ENCODE measurements at regions not wholly inside any gene's neighbourhood (a gene's known extent, or its start where the extent isn't known, plus 50 kb on each side); places are given as distances from the start of the nearest gene placed in this dataset.

- H3K9me3 Mint-ChIP-seq, result peaks cover 19% of the 10 kb centered on the region
- intact Hi-C loops (cut with micrococcal nuclease), result no loop called here
- H3K36me3 Mint-ChIP-seq (ENCODE audit: low read depth), result no peaks in the 10 kb centered on the region
- no peak overlapping the region for H3K4me3 Mint-ChIP-seq
- no peaks in the 10 kb centered on the region for H3K27me3 Mint-ChIP-seq
- H3K27ac Mint-ChIP-seq, result no peak overlapping the region
- no peaks in the 10 kb centered on the region for H3K4me1 Mint-ChIP-seq (ENCODE audit: low read depth)
Measured at GRCh38 chr6:71466362-71466761, 177.8 kb downstream of the OGFRL1 start.

GRCh38 chr6:71468038-71468437 lies 179.4 kb downstream of the OGFRL1 start:
- no peak overlapping the region for H3K27ac Mint-ChIP-seq
- no peak overlapping the region for H3K4me3 Mint-ChIP-seq
- intact Hi-C loops (cut with micrococcal nuclease), result no loop called here
- H3K36me3 Mint-ChIP-seq (ENCODE audit: low read depth), result no peaks in the 10 kb centered on the region
- peaks cover 19% of the 10 kb centered on the region for H3K9me3 Mint-ChIP-seq
- H3K27me3 Mint-ChIP-seq, result no peaks in the 10 kb centered on the region
- H3K4me1 Mint-ChIP-seq (ENCODE audit: low read depth), result no peaks in the 10 kb centered on the region

DNA sequence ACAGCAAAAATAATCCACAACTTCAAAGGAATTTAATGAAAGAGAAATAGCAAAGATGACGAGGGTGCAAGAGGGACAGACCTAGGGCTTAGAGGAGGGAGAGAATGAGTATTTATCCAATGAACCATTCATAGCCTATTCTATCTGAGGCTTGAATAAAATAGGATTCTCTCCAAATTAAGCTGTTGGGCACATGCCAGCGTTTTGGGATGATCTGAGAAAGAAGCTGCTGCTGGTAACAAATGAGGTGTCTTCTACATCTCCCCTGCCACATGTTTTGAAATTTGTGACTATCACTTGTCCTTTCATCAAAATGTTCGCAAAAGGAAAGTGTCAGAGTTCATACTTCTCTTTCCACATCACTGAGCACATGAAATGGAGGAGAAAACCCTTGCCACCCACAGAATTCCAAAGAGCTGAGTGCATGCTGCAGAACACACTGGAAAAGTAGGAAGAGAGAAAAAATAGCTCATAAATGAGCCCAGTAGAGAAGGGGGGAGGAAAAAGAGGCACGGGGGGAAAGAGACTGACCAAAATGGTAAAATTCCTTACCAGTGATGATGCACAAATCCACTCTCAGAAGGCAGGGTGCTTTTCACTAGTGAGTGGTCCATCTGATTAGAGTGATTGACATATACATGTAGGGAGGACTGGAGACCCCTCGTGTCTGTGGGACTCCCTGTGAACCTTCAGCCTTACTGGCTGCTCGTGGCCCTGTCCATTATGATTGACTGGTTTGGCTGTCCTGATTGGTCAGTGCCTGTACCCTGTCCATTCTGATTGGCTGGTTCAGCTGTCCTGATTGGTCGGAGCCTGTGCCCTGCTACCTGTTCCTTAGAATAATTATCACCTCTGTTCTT lies 180.5 kb downstream of the OGFRL1 start:
- Mint-ChIP-seq H3K4me1 (ENCODE audit: low read depth) (no peaks in the 10 kb centered on the region), H3K36me3 (ENCODE audit: low read depth) (no peaks in the 10 kb centered on the region), H3K9me3 (peaks cover 19% of the 10 kb centered on the region), H3K27me3 (no peaks in the 10 kb centered on the region), H3K4me3 (no peak overlapping the region), H3K27ac (no peak overlapping the region)
- intact Hi-C loops (cut with micrococcal nuclease), result no loop called here

GRCh38 chr6:71471718-71472117 lies 183.1 kb downstream of the OGFRL1 start:
- intact Hi-C loops (cut with micrococcal nuclease), result no loop called here
- H3K4me1 Mint-ChIP-seq (ENCODE audit: low read depth), result no peaks in the 10 kb centered on the region
- H3K27ac Mint-ChIP-seq, result no peak overlapping the region
- no peaks in the 10 kb centered on the region for H3K9me3 Mint-ChIP-seq
- H3K4me3 Mint-ChIP-seq, result no peak overlapping the region
- no peaks in the 10 kb centered on the region for H3K36me3 Mint-ChIP-seq (ENCODE audit: low read depth)
- H3K27me3 Mint-ChIP-seq, result no peaks in the 10 kb centered on the region

- no peak overlapping the region for H3K4me3 Mint-ChIP-seq
- H3K27me3 Mint-ChIP-seq, result no peaks in the 10 kb centered on the region
- no peak overlapping the region for H3K27ac Mint-ChIP-seq
- no peaks in the 10 kb centered on the region for H3K36me3 Mint-ChIP-seq (ENCODE audit: low read depth)
- H3K4me1 Mint-ChIP-seq (ENCODE audit: low read depth), result no peaks in the 10 kb centered on the region
- H3K9me3 Mint-ChIP-seq, result no peaks in the 10 kb centered on the region
- intact Hi-C loops (cut with micrococcal nuclease), result no loop called here
Measured at GRCh38 chr6:71473926-71474325, 185.3 kb downstream of the OGFRL1 start.

DNA sequence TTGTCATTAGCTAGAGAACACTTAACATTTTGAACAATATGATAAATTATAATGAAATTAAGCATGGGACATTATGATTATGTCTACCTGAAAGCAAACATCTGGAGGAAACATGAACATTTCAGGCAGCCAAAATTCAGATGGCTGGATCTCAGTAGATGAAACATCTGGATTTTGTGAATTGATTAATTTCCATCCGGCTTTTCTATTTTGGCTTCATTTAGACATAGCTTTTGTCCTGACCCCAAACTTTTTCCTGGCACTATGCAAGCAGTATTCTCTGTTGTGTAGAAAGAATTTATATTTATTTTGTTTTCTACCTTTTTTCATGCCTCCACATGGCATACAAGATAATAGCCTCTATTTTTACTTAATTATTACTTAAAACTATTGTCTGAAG lies 186.3 kb downstream of the OGFRL1 start:
- no peaks in the 10 kb centered on the region for H3K36me3 Mint-ChIP-seq (ENCODE audit: low read depth)
- intact Hi-C loops (cut with micrococcal nuclease), result no loop called here

DNA sequence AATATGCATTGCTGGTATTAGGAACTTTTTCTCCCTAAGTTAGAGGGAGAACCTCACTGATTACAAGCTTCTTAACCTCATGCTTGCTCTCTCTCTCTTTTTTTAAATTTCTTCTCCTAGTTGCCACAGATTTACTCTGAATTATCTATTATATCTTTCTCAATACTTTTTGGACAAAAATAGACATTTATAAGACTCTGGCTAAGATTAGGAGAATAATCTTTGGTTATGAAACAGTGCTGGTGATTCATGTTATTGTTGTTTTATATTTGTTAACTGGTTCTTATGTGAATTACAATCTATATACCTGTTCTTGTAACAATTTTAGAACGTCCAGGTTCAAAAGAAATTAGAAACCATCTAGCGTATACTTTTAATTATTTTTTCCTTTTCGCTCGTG lies 187.8 kb downstream of the OGFRL1 start:
- Mint-ChIP-seq H3K27me3 (no peaks in the 10 kb centered on the region), H3K36me3 (ENCODE audit: low read depth) (no peaks in the 10 kb centered on the region), H3K4me3 (no peak overlapping the region), H3K9me3 (no peaks in the 10 kb centered on the region), H3K4me1 (ENCODE audit: low read depth) (no peaks in the 10 kb centered on the region), H3K27ac (no peak overlapping the region)
- intact Hi-C loops (cut with micrococcal nuclease), result no loop called here

More for the DNA sequence above, 186.3 kb downstream of the OGFRL1 start:
- H3K4me3 Mint-ChIP-seq, result no peak overlapping the region
- no peaks in the 10 kb centered on the region for H3K4me1 Mint-ChIP-seq (ENCODE audit: low read depth)
- no peak overlapping the region for H3K27ac Mint-ChIP-seq
- no peaks in the 10 kb centered on the region for H3K9me3 Mint-ChIP-seq
- no peaks in the 10 kb centered on the region for H3K27me3 Mint-ChIP-seq

DNA sequence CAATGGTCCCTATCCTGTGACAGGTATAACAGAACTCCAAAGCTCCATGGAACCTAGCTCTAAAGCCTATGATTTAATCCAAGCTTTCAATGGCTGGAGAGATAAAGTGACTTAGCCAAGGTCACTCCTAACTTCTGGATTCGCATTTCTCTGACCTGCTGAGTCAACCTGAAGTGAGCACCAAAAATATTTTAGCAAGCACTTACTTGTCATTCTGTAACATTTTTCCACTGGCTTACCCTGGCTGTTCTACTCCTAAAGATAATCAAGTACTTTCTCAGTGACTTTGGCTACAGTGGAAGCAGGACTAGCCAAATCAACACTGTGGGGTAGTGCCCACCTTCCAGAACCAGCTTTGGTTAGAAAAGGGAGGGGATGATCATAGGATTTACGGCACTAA lies 188.3 kb downstream of the OGFRL1 start:
- H3K4me1 Mint-ChIP-seq (ENCODE audit: low read depth), result no peaks in the 10 kb centered on the region
- no peaks in the 10 kb centered on the region for H3K36me3 Mint-ChIP-seq (ENCODE audit: low read depth)
- H3K4me3 Mint-ChIP-seq, result no peak overlapping the region
- H3K27ac Mint-ChIP-seq, result no peak overlapping the region
- intact Hi-C loops (cut with micrococcal nuclease), result no loop called here
- no peaks in the 10 kb centered on the region for H3K27me3 Mint-ChIP-seq
- no peaks in the 10 kb centered on the region for H3K9me3 Mint-ChIP-seq

- intact Hi-C loops (cut with micrococcal nuclease), result no loop called here
- H3K27me3 Mint-ChIP-seq, result no peaks in the 10 kb centered on the region
- no peak overlapping the region for H3K27ac Mint-ChIP-seq
Measured at GRCh38 chr6:71478834-71479541, 190.4 kb downstream of the OGFRL1 start.

DNA sequence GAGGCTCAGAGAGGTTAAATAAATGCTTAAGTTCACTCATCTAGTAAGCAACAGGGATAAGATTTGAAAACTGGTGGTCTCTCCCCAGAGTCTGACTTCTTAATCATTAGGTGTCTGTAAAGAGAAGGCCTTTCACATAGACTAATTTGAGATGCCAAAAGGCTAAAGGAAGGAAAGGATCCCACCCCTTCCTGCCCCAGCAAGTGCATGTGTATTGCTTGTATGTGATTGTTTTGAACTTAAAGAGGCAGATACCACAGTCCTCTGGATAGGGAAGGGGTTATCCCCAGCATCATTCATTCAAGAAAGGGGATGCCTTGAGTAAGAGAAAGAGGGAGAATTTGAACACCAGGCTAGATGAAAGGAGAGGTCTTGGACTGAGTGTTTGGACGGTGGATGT lies 192.0 kb downstream of the OGFRL1 start:
- Mint-ChIP-seq H3K4me1 (ENCODE audit: low read depth) (no peaks in the 10 kb centered on the region), H3K4me3 (no peak overlapping the region), H3K27me3 (no peaks in the 10 kb centered on the region), H3K9me3 (no peaks in the 10 kb centered on the region), H3K27ac (no peak overlapping the region), H3K36me3 (ENCODE audit: low read depth) (no peaks in the 10 kb centered on the region)
- intact Hi-C loops (cut with micrococcal nuclease), result no loop called here

More at GRCh38 chr6:71478834-71479541, 190.4 kb downstream of the OGFRL1 start:
- Mint-ChIP-seq H3K4me3 (no peak overlapping the region), H3K4me1 (ENCODE audit: low read depth) (no peaks in the 10 kb centered on the region), H3K9me3 (no peaks in the 10 kb centered on the region), H3K36me3 (ENCODE audit: low read depth) (no peaks in the 10 kb centered on the region)

DNA sequence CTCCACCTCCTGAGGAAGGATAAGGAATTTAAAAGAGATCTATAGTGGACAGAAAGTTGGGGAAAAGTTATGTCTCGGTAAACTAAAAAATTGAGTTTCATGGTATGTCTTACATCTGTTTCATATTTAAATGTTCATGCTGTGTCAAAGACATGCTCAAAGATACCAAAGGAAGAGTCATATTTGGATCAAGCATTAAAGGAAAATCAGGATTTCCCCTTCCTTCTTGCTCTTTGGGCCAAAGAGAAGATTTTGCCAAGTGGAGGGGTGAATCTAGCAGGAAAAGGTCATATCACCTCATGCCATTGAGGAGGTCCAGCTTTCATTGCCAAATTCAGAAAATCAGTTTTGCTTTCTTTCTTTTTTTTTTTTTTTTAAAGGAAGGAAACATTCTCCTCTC lies 192.4 kb downstream of the OGFRL1 start:
- H3K4me3 Mint-ChIP-seq, result no peak overlapping the region
- H3K27me3 Mint-ChIP-seq, result no peaks in the 10 kb centered on the region
- H3K36me3 Mint-ChIP-seq (ENCODE audit: low read depth), result no peaks in the 10 kb centered on the region
- H3K4me1 Mint-ChIP-seq (ENCODE audit: low read depth), result no peaks in the 10 kb centered on the region
- H3K27ac Mint-ChIP-seq, result no peak overlapping the region
- intact Hi-C loops (cut with micrococcal nuclease), result no loop called here
- no peaks in the 10 kb centered on the region for H3K9me3 Mint-ChIP-seq

DNA sequence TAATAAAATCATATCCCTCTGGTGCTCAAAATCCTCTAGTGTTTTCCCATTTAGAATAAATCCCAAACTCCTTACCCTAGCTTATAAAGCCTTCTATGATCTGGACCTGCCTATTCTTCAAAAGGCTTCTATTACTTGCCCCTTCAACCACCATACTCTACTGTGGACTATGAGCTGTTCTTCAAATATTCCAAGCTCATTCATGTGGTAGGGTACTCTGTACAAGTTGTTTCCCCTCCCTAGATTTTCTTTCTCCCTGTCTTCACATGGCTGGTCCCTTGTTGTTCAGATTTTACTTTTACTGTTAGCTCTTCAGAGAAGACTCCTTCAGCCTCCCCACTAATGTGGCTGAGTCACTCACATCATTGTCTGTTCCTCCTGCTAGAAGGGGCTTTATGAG lies 193.2 kb downstream of the OGFRL1 start:
- intact Hi-C loops (cut with micrococcal nuclease), result no loop called here

GRCh38 chr6:71482742-71483141 lies 194.1 kb downstream of the OGFRL1 start:
- H3K9me3 Mint-ChIP-seq, result no peaks in the 10 kb centered on the region
- intact Hi-C loops (cut with micrococcal nuclease), result no loop called here
- no peaks in the 10 kb centered on the region for H3K4me1 Mint-ChIP-seq (ENCODE audit: low read depth)
- H3K27ac Mint-ChIP-seq, result no peak overlapping the region
- no peaks in the 10 kb centered on the region for H3K36me3 Mint-ChIP-seq (ENCODE audit: low read depth)
- no peak overlapping the region for H3K4me3 Mint-ChIP-seq
- no peaks in the 10 kb centered on the region for H3K27me3 Mint-ChIP-seq

More for the DNA sequence above, 193.2 kb downstream of the OGFRL1 start:
- no peak overlapping the region for H3K4me3 Mint-ChIP-seq
- H3K9me3 Mint-ChIP-seq, result no peaks in the 10 kb centered on the region
- no peaks in the 10 kb centered on the region for H3K4me1 Mint-ChIP-seq (ENCODE audit: low read depth)
- H3K27me3 Mint-ChIP-seq, result no peaks in the 10 kb centered on the region
- H3K27ac Mint-ChIP-seq, result no peak overlapping the region
- no peaks in the 10 kb centered on the region for H3K36me3 Mint-ChIP-seq (ENCODE audit: low read depth)

DNA sequence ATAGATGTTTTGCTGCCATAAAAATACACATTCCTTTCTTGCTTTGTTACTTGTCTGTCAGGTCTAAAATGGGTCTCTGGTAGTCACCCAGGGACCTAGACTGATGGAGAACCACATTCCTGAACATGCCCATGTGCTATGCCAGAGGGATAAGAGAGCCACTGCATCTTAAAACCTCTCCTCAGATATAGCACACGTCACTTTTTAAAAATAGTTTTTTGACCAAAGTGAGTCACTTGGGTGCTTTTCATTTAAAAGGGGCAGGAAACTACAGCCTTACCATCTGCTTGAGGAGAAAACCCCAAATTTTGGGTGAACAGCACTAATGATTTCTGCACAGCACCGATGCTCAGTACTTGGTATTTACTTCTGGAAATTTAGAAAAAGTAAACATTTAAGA lies 197.8 kb downstream of the OGFRL1 start:
- Mint-ChIP-seq H3K4me1 (ENCODE audit: low read depth) (no peaks in the 10 kb centered on the region), H3K4me3 (no peak overlapping the region), H3K27ac (no peak overlapping the region), H3K36me3 (ENCODE audit: low read depth) (no peaks in the 10 kb centered on the region), H3K9me3 (no peaks in the 10 kb centered on the region), H3K27me3 (no peaks in the 10 kb centered on the region)
- intact Hi-C loops (cut with micrococcal nuclease), result no loop called here
